ENCODE measurements at regions not wholly inside any gene's neighbourhood (a gene's known extent, or its start where the extent isn't known, plus 50 kb on each side); places are given as distances from the start of the nearest gene placed in this dataset.

- TF ChIP-seq, protein P1, sequence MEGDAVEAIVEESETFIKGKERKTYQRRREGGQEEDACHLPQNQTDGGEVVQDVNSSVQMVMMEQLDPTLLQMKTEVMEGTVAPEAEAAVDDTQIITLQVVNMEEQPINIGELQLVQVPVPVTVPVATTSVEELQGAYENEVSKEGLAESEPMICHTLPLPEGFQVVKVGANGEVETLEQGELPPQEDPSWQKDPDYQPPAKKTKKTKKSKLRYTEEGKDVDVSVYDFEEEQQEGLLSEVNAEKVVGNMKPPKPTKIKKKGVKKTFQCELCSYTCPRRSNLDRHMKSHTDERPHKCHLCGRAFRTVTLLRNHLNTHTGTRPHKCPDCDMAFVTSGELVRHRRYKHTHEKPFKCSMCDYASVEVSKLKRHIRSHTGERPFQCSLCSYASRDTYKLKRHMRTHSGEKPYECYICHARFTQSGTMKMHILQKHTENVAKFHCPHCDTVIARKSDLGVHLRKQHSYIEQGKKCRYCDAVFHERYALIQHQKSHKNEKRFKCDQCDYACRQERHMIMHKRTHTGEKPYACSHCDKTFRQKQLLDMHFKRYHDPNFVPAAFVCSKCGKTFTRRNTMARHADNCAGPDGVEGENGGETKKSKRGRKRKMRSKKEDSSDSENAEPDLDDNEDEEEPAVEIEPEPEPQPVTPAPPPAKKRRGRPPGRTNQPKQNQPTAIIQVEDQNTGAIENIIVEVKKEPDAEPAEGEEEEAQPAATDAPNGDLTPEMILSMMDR (IDR thresholded peaks at IDR 0.05), result no peak
- TF ChIP-seq POLR2A (IDR thresholded peaks at IDR 0.05) (no peak), POLR2AphosphoS5 (IDR thresholded peaks at IDR 0.05) (no peak)
Measured at GRCh38 chr15:55056500-55056899, 140.2 kb downstream of the RSL24D1 start.
